Activated B cell treated with CpG ODN at 0.5 μM for 24 hours (primary cell): ENCODE measurements at regions not wholly inside any gene's neighbourhood (a gene's known extent, or its start where the extent isn't known, plus 50 kb on each side); places are given as distances from the start of the nearest gene placed in this dataset.

Experiments
- ATAC-seq: fragments of 200-7000 bp; cut with Tn5 transposase; one replicate; pipeline ENCODE4 v1.10.0; 2021; ENCODE audit warnings: low read depth, mild to moderate bottlenecking, moderate library complexity
- CTCF ChIA-PET: fragments of 350-600 bp; sonication (Branson Sonifier 250); formaldehyde crosslinking; loops from one replicate; lab custom pipeline; 2021; ENCODE audit warnings: antibody characterized with exemption; lab: Charles Lee
- POLR2A ChIA-PET: fragments of 350-600 bp; sonication (Branson Sonifier 250); formaldehyde crosslinking; loops from one replicate; lab custom pipeline; 2021; ENCODE audit warnings: antibody characterized with exemption; lab: Charles Lee
- DNase-seq: peaks from one replicate; pipeline ENCODE4 v3.0.0; 2022
- H3K27ac Mint-ChIP-seq: one replicate; pipeline ENCODE4 v1.8.0; 2020; ENCODE audit warnings: mixed read lengths
- H3K27me3 Mint-ChIP-seq: one replicate; pipeline ENCODE4 v1.8.0; 2021; ENCODE audit warnings: mixed read lengths
- H3K36me3 Mint-ChIP-seq: one replicate; pipeline ENCODE4 v1.8.0; 2021; ENCODE audit warnings: low read depth, mixed read lengths
- H3K4me1 Mint-ChIP-seq: one replicate; pipeline ENCODE4 v1.8.0; 2021; ENCODE audit warnings: mixed read lengths
- H3K4me3 Mint-ChIP-seq: one replicate; pipeline ENCODE4 v1.8.0; 2020; ENCODE audit warnings: mild to moderate bottlenecking, mixed read lengths
- H3K9me3 Mint-ChIP-seq: one replicate; pipeline ENCODE4 v1.8.0; 2020; ENCODE audit warnings: mixed read lengths
- intact Hi-C: fragments of 100-400 bp; cut with micrococcal nuclease; formaldehyde crosslinking; loops from one replicate; pipeline ENCODE4 v1.15.1; 2024
- TF ChIP-seq, protein P1 (sequence below): fragments of 200-600 bp; IDR thresholded peaks from one replicate; pipeline ENCODE4 v1.8.0; 2022; ENCODE audit warnings: antibody characterized with exemption, mild to moderate bottlenecking

DNA sequence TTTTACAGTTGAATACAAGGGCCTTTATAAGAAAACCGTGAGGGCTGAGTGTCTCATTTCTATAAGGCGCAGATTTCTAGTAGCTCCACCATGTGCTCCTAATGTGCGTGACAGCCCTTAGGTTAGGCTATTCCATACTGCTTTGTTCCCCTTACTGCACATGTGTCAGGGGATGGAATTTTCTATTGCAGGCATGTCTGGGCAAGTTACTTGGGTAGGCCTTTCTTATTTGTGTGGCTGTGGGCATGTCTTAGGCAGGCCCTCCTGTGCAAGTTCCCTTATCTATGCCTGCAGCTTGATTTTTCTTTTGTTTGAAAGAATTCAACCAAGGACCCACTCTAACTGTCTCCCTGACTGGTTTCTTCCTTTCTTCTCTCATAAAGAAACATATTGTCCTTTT lies 434.2 kb upstream of the CNTN3 start:
- intact Hi-C loops = no loop called here
- H3K4me1 Mint-ChIP-seq = no peaks in the 10 kb centered on the region
- no peaks in the 10 kb centered on the region for H3K27me3 Mint-ChIP-seq
- H3K9me3 Mint-ChIP-seq = peaks cover 7% of the 10 kb centered on the region
- ATAC-seq (no peak), DNase-seq (no peak)
- TF ChIP-seq, protein P1, sequence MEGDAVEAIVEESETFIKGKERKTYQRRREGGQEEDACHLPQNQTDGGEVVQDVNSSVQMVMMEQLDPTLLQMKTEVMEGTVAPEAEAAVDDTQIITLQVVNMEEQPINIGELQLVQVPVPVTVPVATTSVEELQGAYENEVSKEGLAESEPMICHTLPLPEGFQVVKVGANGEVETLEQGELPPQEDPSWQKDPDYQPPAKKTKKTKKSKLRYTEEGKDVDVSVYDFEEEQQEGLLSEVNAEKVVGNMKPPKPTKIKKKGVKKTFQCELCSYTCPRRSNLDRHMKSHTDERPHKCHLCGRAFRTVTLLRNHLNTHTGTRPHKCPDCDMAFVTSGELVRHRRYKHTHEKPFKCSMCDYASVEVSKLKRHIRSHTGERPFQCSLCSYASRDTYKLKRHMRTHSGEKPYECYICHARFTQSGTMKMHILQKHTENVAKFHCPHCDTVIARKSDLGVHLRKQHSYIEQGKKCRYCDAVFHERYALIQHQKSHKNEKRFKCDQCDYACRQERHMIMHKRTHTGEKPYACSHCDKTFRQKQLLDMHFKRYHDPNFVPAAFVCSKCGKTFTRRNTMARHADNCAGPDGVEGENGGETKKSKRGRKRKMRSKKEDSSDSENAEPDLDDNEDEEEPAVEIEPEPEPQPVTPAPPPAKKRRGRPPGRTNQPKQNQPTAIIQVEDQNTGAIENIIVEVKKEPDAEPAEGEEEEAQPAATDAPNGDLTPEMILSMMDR = no peak
- H3K36me3 Mint-ChIP-seq = no peaks in the 10 kb centered on the region
- POLR2A ChIA-PET = no interaction called here
- H3K27ac Mint-ChIP-seq = no peak overlapping the region
- CTCF ChIA-PET = no interaction called here
- H3K4me3 Mint-ChIP-seq = no peak overlapping the region

DNA sequence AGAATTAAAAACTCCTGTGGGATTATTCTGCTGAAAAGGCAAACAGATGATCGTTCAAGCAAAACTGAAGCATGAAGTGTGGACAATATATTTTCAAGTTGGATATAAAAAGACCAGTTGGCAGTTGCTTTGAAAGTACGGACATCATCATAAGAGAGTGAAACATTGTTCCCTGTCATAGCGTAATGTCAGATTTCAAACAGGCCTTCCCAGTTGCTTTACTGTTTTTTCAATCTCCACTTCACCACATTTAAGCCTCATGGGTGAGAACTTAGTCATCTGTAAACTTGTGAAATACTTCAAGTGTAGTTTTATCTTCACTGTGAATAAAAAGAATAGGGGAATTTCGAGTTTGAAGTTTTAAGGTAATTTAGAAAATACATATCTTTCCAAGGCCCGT lies 435.1 kb upstream of the CNTN3 start:
- TF ChIP-seq, protein P1 = no peak
- Mint-ChIP-seq H3K27ac (no peak overlapping the region), H3K4me1 (no peaks in the 10 kb centered on the region), H3K9me3 (peaks cover 7% of the 10 kb centered on the region), H3K27me3 (no peaks in the 10 kb centered on the region), H3K4me3 (no peak overlapping the region), H3K36me3 (no peaks in the 10 kb centered on the region)
- DNase-seq = no peak
- no peak for ATAC-seq
- CTCF ChIA-PET = no interaction called here
- POLR2A ChIA-PET = no interaction called here
- intact Hi-C loops = no loop called here

DNA sequence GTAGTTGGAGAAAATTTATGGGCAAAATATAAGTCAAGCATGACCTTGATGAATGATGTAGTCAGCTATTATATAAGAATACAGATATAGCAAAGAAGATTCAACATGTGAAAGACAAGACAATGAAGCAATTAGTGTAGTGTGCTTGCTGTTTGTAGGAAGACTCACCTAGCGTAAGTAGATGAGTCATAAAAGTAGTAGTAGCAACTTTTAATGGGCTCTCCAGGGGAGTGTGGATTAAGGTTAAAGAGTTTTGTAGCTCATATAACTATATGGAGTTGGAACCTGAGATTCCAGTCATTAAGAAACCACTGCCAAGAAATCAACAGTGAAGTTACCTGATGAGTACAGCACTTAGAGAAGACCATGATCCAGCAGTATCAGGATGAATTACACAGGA lies 444.7 kb upstream of the CNTN3 start:
- Mint-ChIP-seq H3K27ac (no peak overlapping the region), H3K27me3 (no peaks in the 10 kb centered on the region), H3K4me3 (no peak overlapping the region), H3K9me3 (peaks cover 12% of the 10 kb centered on the region), H3K36me3 (no peaks in the 10 kb centered on the region), H3K4me1 (no peaks in the 10 kb centered on the region)
- intact Hi-C loops = no loop called here
- ATAC-seq (no peak), DNase-seq (no peak)
- ChIA-PET POLR2A (no interaction called here), CTCF (no interaction called here)
- TF ChIP-seq, protein P1 = no peak

DNA sequence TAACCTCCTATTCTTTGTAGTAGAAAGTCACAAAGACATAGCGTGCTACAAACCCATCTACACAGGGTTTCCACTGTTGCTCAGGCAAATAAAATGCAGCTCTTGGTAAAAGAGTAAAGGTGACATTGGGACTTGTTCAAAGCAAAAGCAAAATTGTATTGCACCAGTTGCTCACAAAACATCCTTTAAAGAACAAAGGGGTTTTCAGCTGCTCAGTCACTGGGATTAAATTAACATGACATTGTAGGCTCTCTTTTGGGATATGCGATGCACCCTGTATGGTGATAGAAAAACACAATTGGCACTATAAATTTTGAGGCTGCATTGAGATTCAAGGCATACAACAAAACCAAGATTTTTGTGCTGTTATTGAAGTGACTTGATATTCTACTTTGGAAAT lies 447.3 kb upstream of the CNTN3 start:
- no peak for DNase-seq
- ChIA-PET CTCF (no interaction called here), POLR2A (no interaction called here)
- no peak overlapping the region for H3K4me3 Mint-ChIP-seq
- H3K4me1 Mint-ChIP-seq = no peaks in the 10 kb centered on the region
- H3K36me3 Mint-ChIP-seq = no peaks in the 10 kb centered on the region
- H3K27ac Mint-ChIP-seq = no peak overlapping the region
- peaks cover 21% of the 10 kb centered on the region for H3K9me3 Mint-ChIP-seq
- intact Hi-C loops = no loop called here
- H3K27me3 Mint-ChIP-seq = no peaks in the 10 kb centered on the region
- no peak for ATAC-seq
- TF ChIP-seq, protein P1 = no peak

DNA sequence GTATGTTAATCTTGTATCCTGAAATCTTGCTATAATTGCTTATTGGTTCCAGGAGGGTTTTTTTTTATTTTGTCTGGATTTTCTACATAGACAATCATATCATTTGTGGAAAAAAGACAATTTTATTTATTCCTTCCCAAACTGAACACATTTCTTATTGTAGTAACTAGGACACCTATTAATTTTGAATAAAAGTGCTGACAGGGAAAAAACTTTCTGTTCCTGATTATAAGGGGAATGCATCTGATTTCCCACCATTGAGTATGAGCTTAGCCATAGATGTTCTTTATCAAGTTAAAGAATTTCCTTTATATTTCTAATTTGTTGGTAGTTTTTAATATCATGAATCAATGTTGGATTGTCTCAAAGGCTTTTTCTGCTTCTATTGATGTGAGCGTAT lies 460.7 kb upstream of the CNTN3 start:
- DNase-seq (no peak), ATAC-seq (no peak)
- H3K4me1 Mint-ChIP-seq = no peaks in the 10 kb centered on the region
- TF ChIP-seq, protein P1 = no peak
- H3K27me3 Mint-ChIP-seq = no peaks in the 10 kb centered on the region
- H3K9me3 Mint-ChIP-seq = peaks cover 7% of the 10 kb centered on the region
- ChIA-PET POLR2A (no interaction called here), CTCF (no interaction called here)
- no peak overlapping the region for H3K27ac Mint-ChIP-seq
- no peak overlapping the region for H3K4me3 Mint-ChIP-seq
- intact Hi-C loops = no loop called here
- H3K36me3 Mint-ChIP-seq = no peaks in the 10 kb centered on the region
